ENCODE measurements at regions not wholly inside any gene's neighbourhood (a gene's known extent, or its start where the extent isn't known, plus 50 kb on each side); places are given as distances from the start of the nearest gene placed in this dataset.
A peak's percentile ranks its signal among the peaks of the same experiment; 100 is the strongest.

DNA sequence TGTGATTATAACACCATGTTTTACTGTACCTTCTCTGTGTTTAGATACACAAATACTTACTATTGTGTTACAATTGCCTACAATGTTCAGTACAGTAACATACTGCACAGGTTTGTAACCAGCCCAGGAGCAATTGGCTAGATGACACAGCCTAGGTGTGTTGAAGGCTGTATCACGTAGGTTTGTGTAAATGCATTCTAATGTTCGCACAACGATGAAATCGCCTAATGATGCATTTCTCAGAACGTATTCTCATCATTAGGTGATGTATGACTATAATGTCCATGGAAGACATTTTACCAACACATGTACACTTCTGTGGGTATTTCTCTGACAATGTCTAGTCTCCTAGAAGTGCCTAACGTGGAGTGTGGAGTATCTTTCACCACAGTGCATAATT lies 165.9 kb upstream of the KLF7 start:
- H3K27ac ChIP-seq (ENCODE audit: low read depth, low read length) = no peak overlapping the region
- no peaks in the 10 kb centered on the region for H3K27me3 ChIP-seq (ENCODE audit: control insufficient read depth, insufficient read depth, low read length)
- no peaks in the 10 kb centered on the region for H3K36me3 ChIP-seq (ENCODE audit: control insufficient read depth, insufficient read depth, low read length)
- H3K9me3 ChIP-seq (ENCODE audit: control insufficient read depth, insufficient read depth, low read length) = no peaks in the 10 kb centered on the region
- no peak overlapping the region for H3K9ac ChIP-seq (ENCODE audit: low read depth, low read length)
- peaks cover 26% of the 10 kb centered on the region for H3K4me1 ChIP-seq (ENCODE audit: control insufficient read depth, insufficient read depth, low read length)
- H3K4me3 ChIP-seq (ENCODE audit: low read depth, low read length) = no peak overlapping the region

DNA sequence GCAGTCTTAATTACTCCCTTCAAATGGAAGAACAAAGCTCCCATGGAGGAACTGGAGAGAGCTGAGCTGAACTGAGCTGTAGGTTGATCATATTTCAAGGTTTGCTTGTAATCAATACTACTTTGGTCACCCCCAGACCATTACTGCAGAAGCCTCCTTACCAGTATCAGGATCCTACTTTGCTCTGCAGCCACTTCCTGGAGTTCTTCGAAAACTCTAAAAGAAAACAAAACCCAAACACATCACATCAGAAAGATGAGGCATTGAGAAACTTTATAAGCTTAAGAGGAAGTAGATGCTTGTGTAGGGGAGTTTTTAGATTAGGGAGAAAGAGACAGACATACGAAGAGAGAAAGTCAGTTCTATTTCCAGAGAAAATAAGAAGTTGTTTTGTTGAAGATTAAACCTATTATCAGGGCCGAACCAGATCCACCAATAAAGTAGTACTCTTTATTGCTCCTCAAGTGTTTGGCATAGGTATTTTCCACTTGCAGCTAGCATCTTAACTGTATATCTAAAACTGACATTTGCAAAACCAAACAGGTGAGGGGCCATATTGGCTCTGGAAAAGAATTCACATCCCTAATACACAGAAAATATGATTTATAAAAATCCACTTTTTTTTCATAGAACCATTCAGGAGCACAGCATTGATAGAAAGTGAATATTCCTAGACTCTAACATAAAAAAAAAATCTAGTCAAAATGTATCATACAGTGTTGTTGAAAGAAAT lies 166.9 kb upstream of the KLF7 start:
- H3K4me1 ChIP-seq (ENCODE audit: control insufficient read depth, insufficient read depth, low read length) = peaks cover 31% of the 10 kb centered on the region
- no peak overlapping the region for H3K4me3 ChIP-seq (ENCODE audit: low read depth, low read length)
- no peaks in the 10 kb centered on the region for H3K9me3 ChIP-seq (ENCODE audit: control insufficient read depth, insufficient read depth, low read length)
- H3K9ac ChIP-seq (ENCODE audit: low read depth, low read length) = no peak overlapping the region
- H3K27ac ChIP-seq (ENCODE audit: low read depth, low read length) = no peak overlapping the region
- H3K36me3 ChIP-seq (ENCODE audit: control insufficient read depth, insufficient read depth, low read length) = no peaks in the 10 kb centered on the region
- H3K27me3 ChIP-seq (ENCODE audit: control insufficient read depth, insufficient read depth, low read length) = no peaks in the 10 kb centered on the region

DNA sequence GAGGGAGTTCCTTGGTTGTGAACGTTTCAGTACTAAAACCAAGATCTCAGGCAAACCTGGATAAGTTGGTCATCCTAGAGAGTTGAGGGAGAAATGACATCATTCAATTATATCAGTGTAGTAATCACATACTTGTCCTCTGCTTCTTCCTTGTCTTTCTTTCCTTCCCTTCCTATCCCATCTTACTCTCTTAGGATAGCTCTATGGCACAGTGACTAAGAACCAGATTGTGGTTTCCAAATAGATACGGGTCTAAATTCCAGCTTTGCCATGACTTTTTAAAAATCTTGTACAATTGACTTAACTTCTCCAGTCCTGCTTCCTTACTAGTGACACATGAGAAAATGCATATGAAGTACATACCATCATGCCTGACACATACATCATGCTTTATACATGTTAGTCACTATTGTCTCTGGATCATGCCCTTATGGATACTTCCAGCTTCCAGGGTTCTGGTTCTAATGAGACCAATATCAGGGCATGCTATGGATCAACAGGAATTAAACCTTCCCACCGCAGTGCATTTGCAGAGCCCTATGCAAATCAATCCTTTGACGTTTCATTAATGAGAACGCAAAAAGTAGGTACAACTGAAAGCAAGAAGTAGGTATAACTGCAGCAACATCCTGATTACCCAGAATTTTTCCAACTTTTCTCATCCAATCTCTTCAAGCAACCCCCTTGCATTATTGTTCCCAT lies 168.0 kb upstream of the KLF7 start:
- Histone ChIP-seq H3K4me1 (ENCODE audit: control insufficient read depth, insufficient read depth, low read length) (peaks cover 37% of the 10 kb centered on the region), H3K4me3 (ENCODE audit: low read depth, low read length) (peak overlapping the region; percentile 8), H3K9me3 (ENCODE audit: control insufficient read depth, insufficient read depth, low read length) (no peaks in the 10 kb centered on the region), H3K27me3 (ENCODE audit: control insufficient read depth, insufficient read depth, low read length) (no peaks in the 10 kb centered on the region), H3K9ac (ENCODE audit: low read depth, low read length) (peak overlapping the region; percentile 50), H3K27ac (ENCODE audit: low read depth, low read length) (peak overlapping the region; percentile 99), H3K36me3 (ENCODE audit: control insufficient read depth, insufficient read depth, low read length) (no peaks in the 10 kb centered on the region)

DNA sequence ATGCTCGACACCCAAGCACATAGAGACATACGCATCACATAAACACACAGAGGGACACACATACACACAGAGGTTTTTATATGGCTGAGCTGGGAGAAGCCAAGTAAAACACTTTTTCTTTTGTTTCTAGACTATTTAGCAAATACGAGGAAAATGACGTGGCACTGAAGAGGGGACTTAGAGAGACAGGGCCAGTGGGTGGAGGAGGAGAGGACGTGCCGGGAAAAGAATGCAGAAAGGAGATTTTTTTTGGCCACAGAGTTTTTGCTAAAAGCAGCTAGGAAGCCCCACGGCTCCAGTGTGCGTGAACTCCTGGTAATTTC lies 168.5 kb upstream of the KLF7 start:
- H3K4me1 ChIP-seq (ENCODE audit: control insufficient read depth, insufficient read depth, low read length) = peaks cover 37% of the 10 kb centered on the region
- peak overlapping the region; percentile 99 for H3K27ac ChIP-seq (ENCODE audit: low read depth, low read length)
- H3K9ac ChIP-seq (ENCODE audit: low read depth, low read length) = peak overlapping the region; percentile 50
- H3K9me3 ChIP-seq (ENCODE audit: control insufficient read depth, insufficient read depth, low read length) = no peaks in the 10 kb centered on the region
- no peaks in the 10 kb centered on the region for H3K36me3 ChIP-seq (ENCODE audit: control insufficient read depth, insufficient read depth, low read length)
- no peaks in the 10 kb centered on the region for H3K27me3 ChIP-seq (ENCODE audit: control insufficient read depth, insufficient read depth, low read length)
- H3K4me3 ChIP-seq (ENCODE audit: low read depth, low read length) = peak overlapping the region; percentile 8

DNA sequence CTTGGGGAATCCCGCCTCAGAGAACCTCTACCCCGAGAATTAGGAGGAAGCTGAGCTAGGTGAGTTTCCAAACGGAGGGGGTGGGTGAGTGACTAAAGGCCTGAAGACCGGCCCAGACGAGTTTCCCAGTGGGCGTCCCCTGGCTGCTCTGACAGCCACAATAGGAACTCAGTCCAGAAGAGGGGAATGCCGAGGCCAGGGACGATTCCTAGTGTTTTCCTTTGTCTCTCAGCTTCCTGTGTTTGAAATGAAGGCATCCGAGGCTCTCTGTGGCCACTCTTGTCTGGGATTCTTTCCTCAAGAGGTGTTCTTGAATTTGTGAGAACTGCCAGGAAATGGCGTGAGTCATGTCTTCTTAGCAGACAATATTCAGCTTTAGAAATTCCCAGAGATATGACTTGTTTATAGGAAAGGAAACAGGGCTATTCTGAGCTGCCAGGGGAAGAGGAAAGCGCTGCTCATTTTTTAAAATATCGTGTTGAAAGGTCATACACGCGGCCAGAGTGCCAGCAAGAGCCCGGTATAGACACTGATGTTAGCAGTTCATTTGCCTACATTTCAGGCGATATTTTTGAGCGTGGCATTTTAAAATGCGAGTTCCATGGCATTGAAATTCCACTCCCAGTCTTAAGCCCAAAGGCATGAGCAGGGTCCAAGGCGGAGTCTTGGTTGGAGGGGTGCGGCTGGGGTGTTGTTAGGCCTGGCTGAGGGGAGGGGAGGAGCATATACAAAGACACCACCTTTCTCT lies 169.1 kb upstream of the KLF7 start:
- Histone ChIP-seq H3K27ac (ENCODE audit: low read depth, low read length) (peak overlapping the region; percentile 99), H3K4me3 (ENCODE audit: low read depth, low read length) (peak overlapping the region; percentile 8), H3K9me3 (ENCODE audit: control insufficient read depth, insufficient read depth, low read length) (no peaks in the 10 kb centered on the region), H3K9ac (ENCODE audit: low read depth, low read length) (peak overlapping the region; percentile 50), H3K27me3 (ENCODE audit: control insufficient read depth, insufficient read depth, low read length) (no peaks in the 10 kb centered on the region), H3K36me3 (ENCODE audit: control insufficient read depth, insufficient read depth, low read length) (no peaks in the 10 kb centered on the region), H3K4me1 (ENCODE audit: control insufficient read depth, insufficient read depth, low read length) (peaks cover 37% of the 10 kb centered on the region)

DNA sequence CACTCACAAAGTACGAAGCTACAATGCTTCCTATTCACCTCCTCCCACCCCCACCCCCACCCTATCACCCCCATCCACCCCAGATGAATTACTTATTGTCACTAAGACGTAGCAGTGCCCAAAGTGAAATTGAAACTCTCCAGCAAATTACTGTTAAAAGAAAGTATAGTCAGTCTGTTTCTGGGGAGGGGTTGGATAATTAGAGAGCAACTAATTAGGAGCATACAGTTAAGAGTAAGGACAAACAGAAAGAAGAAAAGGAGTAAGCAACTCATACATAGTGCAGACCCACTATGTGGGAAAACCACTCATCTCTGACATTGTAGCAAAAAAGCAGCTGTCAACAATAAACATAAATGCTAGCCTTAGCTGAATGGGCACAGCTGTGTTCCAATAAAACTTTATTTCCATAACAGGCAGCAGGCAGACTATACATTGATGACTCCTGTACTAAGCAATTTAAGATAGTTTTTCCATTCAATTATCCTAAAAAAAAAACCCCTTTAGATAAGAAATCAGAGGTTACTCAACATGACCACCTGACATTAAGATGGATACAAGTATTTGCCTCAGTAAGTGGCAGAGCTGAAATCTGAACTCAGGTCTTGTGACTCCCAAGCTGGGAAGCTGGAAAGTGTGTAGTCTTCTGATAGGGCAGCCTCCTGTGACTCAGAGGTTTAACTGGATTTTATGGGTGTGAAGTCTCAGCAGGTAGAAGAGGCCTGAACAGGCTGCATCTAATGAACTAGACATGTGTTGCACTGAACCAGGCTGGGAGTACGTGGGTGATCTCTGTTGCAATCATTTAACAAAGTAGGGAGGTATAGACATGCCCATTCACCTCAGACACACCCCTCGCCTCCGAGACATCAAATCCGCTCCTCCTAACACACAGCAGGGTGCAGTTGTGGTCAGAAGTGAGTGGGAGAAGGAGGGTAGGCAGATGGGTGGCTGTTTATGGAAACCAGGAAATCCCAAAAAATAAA lies 171.8 kb upstream of the KLF7 start:
- no peak overlapping the region for H3K27ac ChIP-seq (ENCODE audit: low read depth, low read length)
- no peaks in the 10 kb centered on the region for H3K36me3 ChIP-seq (ENCODE audit: control insufficient read depth, insufficient read depth, low read length)
- no peak overlapping the region for H3K4me3 ChIP-seq (ENCODE audit: low read depth, low read length)
- peaks cover 51% of the 10 kb centered on the region for H3K4me1 ChIP-seq (ENCODE audit: control insufficient read depth, insufficient read depth, low read length)
- H3K27me3 ChIP-seq (ENCODE audit: control insufficient read depth, insufficient read depth, low read length) = no peaks in the 10 kb centered on the region
- no peak overlapping the region for H3K9ac ChIP-seq (ENCODE audit: low read depth, low read length)
- no peaks in the 10 kb centered on the region for H3K9me3 ChIP-seq (ENCODE audit: control insufficient read depth, insufficient read depth, low read length)

DNA sequence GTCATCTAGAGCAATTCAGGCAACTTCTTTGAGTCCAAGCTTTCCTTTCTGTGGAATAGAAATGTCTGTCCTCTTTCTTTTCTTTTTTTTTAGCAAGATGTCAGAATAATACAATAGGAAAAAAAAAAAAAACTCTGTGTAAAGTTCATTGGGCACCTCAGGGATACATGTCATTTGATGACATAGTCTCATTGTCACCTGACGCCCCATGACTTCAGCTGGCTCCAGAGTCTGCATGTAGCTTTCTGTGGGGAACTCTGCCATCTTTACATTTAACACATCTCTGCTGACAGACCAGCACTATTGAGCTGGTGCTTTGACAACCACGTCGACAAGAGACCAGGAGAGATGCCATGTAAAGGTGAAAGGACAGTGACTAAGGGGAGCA lies 172.5 kb upstream of the KLF7 start:
- Histone ChIP-seq H3K9ac (ENCODE audit: low read depth, low read length) (no peak overlapping the region), H3K27ac (ENCODE audit: low read depth, low read length) (no peak overlapping the region), H3K36me3 (ENCODE audit: control insufficient read depth, insufficient read depth, low read length) (no peaks in the 10 kb centered on the region), H3K4me1 (ENCODE audit: control insufficient read depth, insufficient read depth, low read length) (peaks cover 50% of the 10 kb centered on the region), H3K27me3 (ENCODE audit: control insufficient read depth, insufficient read depth, low read length) (no peaks in the 10 kb centered on the region), H3K9me3 (ENCODE audit: control insufficient read depth, insufficient read depth, low read length) (no peaks in the 10 kb centered on the region), H3K4me3 (ENCODE audit: low read depth, low read length) (no peak overlapping the region)

DNA sequence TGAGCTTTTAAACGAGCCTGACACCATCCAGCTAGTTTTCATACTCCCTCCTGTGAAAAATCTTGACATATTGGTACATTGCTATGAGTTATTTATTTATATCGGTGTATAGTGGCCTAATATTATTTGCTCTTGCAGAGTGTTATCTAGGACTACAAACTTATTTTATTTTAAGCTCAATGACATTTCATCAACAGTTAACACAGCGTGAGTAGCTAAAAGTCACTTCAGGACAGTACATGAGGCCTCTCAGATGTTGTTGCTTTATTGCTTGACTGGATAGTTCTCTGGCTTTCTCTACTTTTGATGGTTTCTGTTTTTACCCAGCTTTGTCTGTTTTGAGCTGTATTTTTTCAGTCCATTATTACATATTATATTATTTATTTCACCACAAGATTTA lies 172.9 kb upstream of the KLF7 start:
- H3K9me3 ChIP-seq (ENCODE audit: control insufficient read depth, insufficient read depth, low read length) = no peaks in the 10 kb centered on the region
- H3K9ac ChIP-seq (ENCODE audit: low read depth, low read length) = no peak overlapping the region
- no peak overlapping the region for H3K27ac ChIP-seq (ENCODE audit: low read depth, low read length)
- peaks cover 46% of the 10 kb centered on the region for H3K4me1 ChIP-seq (ENCODE audit: control insufficient read depth, insufficient read depth, low read length)
- no peak overlapping the region for H3K4me3 ChIP-seq (ENCODE audit: low read depth, low read length)
- no peaks in the 10 kb centered on the region for H3K36me3 ChIP-seq (ENCODE audit: control insufficient read depth, insufficient read depth, low read length)
- no peaks in the 10 kb centered on the region for H3K27me3 ChIP-seq (ENCODE audit: control insufficient read depth, insufficient read depth, low read length)

DNA sequence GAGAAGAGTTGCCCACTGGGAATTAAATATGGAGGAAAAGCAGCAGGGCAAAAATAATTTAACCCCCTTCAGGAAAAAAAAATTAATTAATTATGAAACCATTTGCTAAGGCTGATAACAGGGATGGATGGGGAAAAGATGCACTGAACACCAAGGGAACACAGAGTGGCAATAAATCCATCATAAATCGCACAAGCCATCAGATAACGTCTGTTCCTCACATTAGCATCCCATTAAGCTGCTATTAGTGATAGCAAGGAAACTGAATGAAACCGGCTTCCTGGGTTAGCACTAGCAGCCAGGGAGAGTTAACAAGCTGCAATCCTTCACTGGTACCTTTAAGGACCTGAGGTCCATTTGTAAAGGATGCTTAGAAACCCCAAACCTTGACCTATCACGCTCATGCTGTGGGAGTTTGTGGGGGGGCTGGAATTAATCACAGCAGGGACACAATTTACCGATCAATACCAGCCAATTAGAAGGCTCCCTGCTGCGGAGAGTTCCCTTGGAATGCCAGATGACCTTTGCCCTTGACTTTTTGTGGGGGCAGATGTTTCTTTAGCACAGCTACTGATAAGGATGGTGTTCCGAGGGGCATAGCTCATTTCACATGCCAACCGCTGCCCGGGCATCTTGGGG lies 175.5 kb upstream of the KLF7 start:
- Histone ChIP-seq H3K27ac (ENCODE audit: low read depth, low read length) (peak overlapping the region; percentile 56), H3K36me3 (ENCODE audit: control insufficient read depth, insufficient read depth, low read length) (no peaks in the 10 kb centered on the region), H3K27me3 (ENCODE audit: control insufficient read depth, insufficient read depth, low read length) (no peaks in the 10 kb centered on the region), H3K4me1 (ENCODE audit: control insufficient read depth, insufficient read depth, low read length) (peaks cover 24% of the 10 kb centered on the region), H3K4me3 (ENCODE audit: low read depth, low read length) (no peak overlapping the region), H3K9me3 (ENCODE audit: control insufficient read depth, insufficient read depth, low read length) (no peaks in the 10 kb centered on the region), H3K9ac (ENCODE audit: low read depth, low read length) (no peak overlapping the region)

DNA sequence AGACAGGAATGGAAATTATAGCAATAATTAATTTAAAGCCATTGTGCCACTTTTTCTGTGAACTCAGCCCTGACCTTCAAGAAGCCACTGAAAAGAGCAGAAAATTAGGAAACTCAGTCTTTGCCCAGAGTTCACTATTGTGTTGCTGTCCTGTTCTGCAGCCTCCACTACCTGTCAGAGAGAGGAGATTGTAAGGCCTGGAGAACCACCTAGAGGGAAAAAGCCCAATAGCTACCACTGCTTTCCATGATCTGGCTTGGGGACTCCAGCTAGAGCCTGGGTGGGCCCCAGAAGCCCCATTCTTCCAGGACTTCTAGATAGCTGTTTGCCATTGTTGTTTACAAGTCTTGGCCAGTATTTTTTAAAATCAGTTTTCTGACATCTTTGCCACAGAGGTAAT lies 176.1 kb upstream of the KLF7 start:
- H3K27ac ChIP-seq (ENCODE audit: low read depth, low read length) = peak overlapping the region; percentile 56
- peaks cover 24% of the 10 kb centered on the region for H3K4me1 ChIP-seq (ENCODE audit: control insufficient read depth, insufficient read depth, low read length)
- H3K9ac ChIP-seq (ENCODE audit: low read depth, low read length) = no peak overlapping the region
- no peak overlapping the region for H3K4me3 ChIP-seq (ENCODE audit: low read depth, low read length)
- no peaks in the 10 kb centered on the region for H3K27me3 ChIP-seq (ENCODE audit: control insufficient read depth, insufficient read depth, low read length)
- H3K9me3 ChIP-seq (ENCODE audit: control insufficient read depth, insufficient read depth, low read length) = no peaks in the 10 kb centered on the region
- H3K36me3 ChIP-seq (ENCODE audit: control insufficient read depth, insufficient read depth, low read length) = no peaks in the 10 kb centered on the region

All from HUES48 (cell line).